ENCODE measurements at regions not wholly inside any gene's neighbourhood (a gene's known extent, or its start where the extent isn't known, plus 50 kb on each side); places are given as distances from the start of the nearest gene placed in this dataset.

GRCh38 chr20:57078116-57078515 is 188.3 kb downstream of the BMP7 start:
- DNase-seq (ENCODE audit: extremely low read depth, insufficient read length), result no peak
- Histone ChIP-seq H3K4me3 (replicated peaks; ENCODE audit: low read depth, low read length) (no peak overlapping the region), H3K36me3 (ENCODE audit: control insufficient read depth, insufficient read depth, low read length) (no peaks in the 10 kb centered on the region), H3K27me3 (replicated peaks; ENCODE audit: control insufficient read depth, insufficient read depth, low read length) (no peaks in the 10 kb centered on the region)
- no peak for TF ChIP-seq CTCF (IDR thresholded peaks at IDR 0.05; ENCODE audit: insufficient read depth, low read length, poor library complexity, severe bottlenecking)

- no peak for TF ChIP-seq CTCF (IDR thresholded peaks at IDR 0.05; ENCODE audit: insufficient read depth, low read length, poor library complexity, severe bottlenecking)
- Histone ChIP-seq H3K27me3 (replicated peaks; ENCODE audit: control insufficient read depth, insufficient read depth, low read length) (no peaks in the 10 kb centered on the region), H3K36me3 (ENCODE audit: control insufficient read depth, insufficient read depth, low read length) (no peaks in the 10 kb centered on the region), H3K4me3 (replicated peaks; ENCODE audit: low read depth, low read length) (no peak overlapping the region)
- DNase-seq (ENCODE audit: extremely low read depth, insufficient read length), result no peak
Observed at GRCh38 chr20:57079031-57080005, 187.1 kb downstream of the BMP7 start.

DNA sequence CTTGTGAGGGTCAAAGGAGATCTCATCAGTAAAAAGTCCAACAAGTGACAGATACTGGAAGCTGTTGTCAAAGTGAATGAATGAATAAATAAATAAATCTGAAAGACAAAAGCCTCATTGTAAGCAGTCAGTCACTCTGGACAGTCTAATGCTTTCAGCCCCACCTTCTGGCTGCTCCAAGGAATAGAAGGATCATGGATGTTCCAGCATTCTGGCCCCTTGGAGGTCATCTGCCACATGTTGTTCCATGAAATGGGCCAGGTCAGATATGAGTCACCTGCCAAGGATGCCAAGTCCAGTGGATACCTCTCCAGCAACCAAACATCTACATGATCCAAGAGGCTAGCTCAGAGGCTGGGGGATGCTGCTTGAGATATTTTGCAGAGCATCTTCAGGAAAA is 185.6 kb downstream of the BMP7 start:
- Histone ChIP-seq H3K27me3 (replicated peaks; ENCODE audit: control insufficient read depth, insufficient read depth, low read length) (no peaks in the 10 kb centered on the region), H3K4me3 (replicated peaks; ENCODE audit: low read depth, low read length) (no peak overlapping the region), H3K36me3 (ENCODE audit: control insufficient read depth, insufficient read depth, low read length) (no peaks in the 10 kb centered on the region)
- DNase-seq (ENCODE audit: extremely low read depth, insufficient read length), result no peak
- no peak for TF ChIP-seq CTCF (IDR thresholded peaks at IDR 0.05; ENCODE audit: insufficient read depth, low read length, poor library complexity, severe bottlenecking)

DNA sequence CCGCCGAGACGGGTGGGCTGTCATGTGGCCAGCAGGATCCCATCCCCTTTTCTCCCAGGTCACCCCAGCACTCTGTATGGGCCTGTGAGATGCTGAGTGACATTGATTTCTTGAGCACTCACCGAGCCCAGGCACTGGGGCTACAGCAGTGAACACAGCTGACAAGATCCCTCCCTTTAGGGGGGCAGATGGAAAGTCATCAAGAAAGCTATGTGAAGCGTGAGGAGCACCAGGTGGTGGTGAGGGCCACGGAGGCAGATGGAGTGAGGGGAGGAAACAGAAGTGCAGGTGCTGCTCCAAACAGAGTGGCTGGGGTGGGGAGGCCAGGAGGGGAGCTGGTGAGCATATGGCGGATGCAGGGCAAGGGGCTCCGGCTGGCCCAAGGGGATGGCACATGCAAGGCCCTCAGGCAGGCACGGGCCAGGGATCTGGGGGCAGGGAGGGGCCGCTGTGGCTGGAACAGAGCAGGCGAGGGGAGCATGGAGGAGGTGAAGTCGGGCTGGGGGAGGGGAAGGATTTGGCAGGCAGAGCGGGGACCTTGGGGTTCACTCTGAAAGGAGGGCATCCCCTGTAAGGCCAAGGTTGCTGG is 184.0 kb downstream of the BMP7 start:
- no peak for DNase-seq (ENCODE audit: extremely low read depth, insufficient read length)
- Histone ChIP-seq H3K36me3 (ENCODE audit: control insufficient read depth, insufficient read depth, low read length) (no peaks in the 10 kb centered on the region), H3K4me3 (replicated peaks; ENCODE audit: low read depth, low read length) (no peak overlapping the region), H3K27me3 (replicated peaks; ENCODE audit: control insufficient read depth, insufficient read depth, low read length) (peaks cover 2% of the 10 kb centered on the region; the same call in 1 of the 2 replicates)
- no peak for TF ChIP-seq CTCF (IDR thresholded peaks at IDR 0.05; ENCODE audit: insufficient read depth, low read length, poor library complexity, severe bottlenecking)

GRCh38 chr20:57083072-57083471 is 183.4 kb downstream of the BMP7 start:
- no peak for TF ChIP-seq CTCF (IDR thresholded peaks at IDR 0.05; ENCODE audit: insufficient read depth, low read length, poor library complexity, severe bottlenecking)
- Histone ChIP-seq H3K36me3 (ENCODE audit: control insufficient read depth, insufficient read depth, low read length) (no peaks in the 10 kb centered on the region), H3K27me3 (replicated peaks; ENCODE audit: control insufficient read depth, insufficient read depth, low read length) (peaks cover 2% of the 10 kb centered on the region; the same call in 1 of the 2 replicates), H3K4me3 (replicated peaks; ENCODE audit: low read depth, low read length) (no peak overlapping the region)
- DNase-seq (ENCODE audit: extremely low read depth, insufficient read length), result no peak

Data from GM06990 (cell line).